Embryonic facial prominence (tissue), 1 donor: ENCODE measurements at regions not wholly inside any gene's neighbourhood (a gene's known extent, or its start where the extent isn't known, plus 50 kb on each side); places are given as distances from the start of the nearest gene placed in this dataset.

Experiments used
- DNase-seq: peaks from one replicate; pipeline ENCODE4 v3.0.0-alpha.2; 2016; ENCODE audit errors: extremely low spot score

GRCh38 chr15:53400986-53401385 is 358.5 kb downstream of the WDR72 start:
- DNase-seq: no peak

- no peak for DNase-seq
These were observed 362.3 kb downstream of the WDR72 start for GRCh38 chr15:53397041-53397616.

GRCh38 chr15:53395871-53396270 is 363.6 kb downstream of the WDR72 start:
- no peak for DNase-seq

GRCh38 chr15:53390549-53390948 is 368.9 kb downstream of the WDR72 start:
- DNase-seq: no peak

- no peak for DNase-seq
These were observed 370.0 kb downstream of the WDR72 start for GRCh38 chr15:53389271-53390037.

- no peak for DNase-seq
These were observed 375.0 kb downstream of the WDR72 start for GRCh38 chr15:53384417-53384816.

- no peak for DNase-seq
These were observed 381.2 kb downstream of the WDR72 start for GRCh38 chr15:53378096-53378800.

GRCh38 chr15:53367740-53368139 is 391.7 kb downstream of the WDR72 start:
- no peak for DNase-seq

- DNase-seq: no peak
These were observed 398.6 kb downstream of the WDR72 start for GRCh38 chr15:53360881-53361280.

- DNase-seq: no peak
These were observed 400.4 kb downstream of the WDR72 start for GRCh38 chr15:53359038-53359437.

GRCh38 chr15:53354874-53355273 is 404.6 kb downstream of the WDR72 start:
- no peak for DNase-seq

- DNase-seq: no peak
These were observed 408.1 kb downstream of the WDR72 start for GRCh38 chr15:53351373-53351772.

- DNase-seq: no peak
These were observed 412.9 kb downstream of the WDR72 start for GRCh38 chr15:53346583-53346982.

GRCh38 chr15:53331328-53332190 is 427.9 kb downstream of the WDR72 start:
- no peak for DNase-seq

- DNase-seq: no peak
These were observed 431.1 kb downstream of the WDR72 start for GRCh38 chr15:53328341-53328740.

- DNase-seq: no peak
These were observed 435.4 kb downstream of the WDR72 start for GRCh38 chr15:53324061-53324460.

- DNase-seq: no peak
These were observed 436.3 kb downstream of the WDR72 start for GRCh38 chr15:53323191-53323590.

GRCh38 chr15:53320816-53321215 is 438.6 kb downstream of the WDR72 start:
- no peak for DNase-seq

- no peak for DNase-seq
These were observed 446.8 kb downstream of the WDR72 start for GRCh38 chr15:53312707-53313106.

GRCh38 chr15:53310709-53311108 is 448.8 kb downstream of the WDR72 start:
- DNase-seq: no peak

GRCh38 chr15:53307952-53308624 is 451.4 kb downstream of the WDR72 start:
- no peak for DNase-seq
